PFSK-1 (cell line): ENCODE measurements at regions not wholly inside any gene's neighbourhood (a gene's known extent, or its start where the extent isn't known, plus 50 kb on each side); places are given as distances from the start of the nearest gene placed in this dataset.

Experiments
- FOXP2 ChIP-seq: optimal IDR thresholded peaks from 2 replicates; pipeline ENCODE3; 2011; ENCODE audit warnings: borderline replicate concordance, control low read depth, inconsistent platforms; ENCODE audit not compliant: insufficient read depth; ENCODE audit errors: extremely low read length, extremely low read depth
- POLR2AphosphoS5 ChIP-seq: IDR thresholded peaks from 2 replicates; pipeline ENCODE4 v1.6.1; 2012; ENCODE audit warnings: low read depth, mild to moderate bottlenecking, control low read depth, low read length, moderate library complexity
- REST ChIP-seq, 2 experiments: IDR thresholded peaks; 2 replicates each; pipeline versions ENCODE4 v1.6.1 to v1.8.0; 2011 to 2012; ENCODE audit warnings: low read depth in 2 of 2, low read length in 2 of 2, control low read depth in 1 of 2, inconsistent platforms in 1 of 2, mild to moderate bottlenecking in 1 of 2, moderate library complexity in 1 of 2; ENCODE audit not compliant: insufficient read depth in 1 of 2
- SIN3A ChIP-seq: IDR thresholded peaks from 2 replicates; pipeline ENCODE4 v1.6.1; 2012; ENCODE audit warnings: mild to moderate bottlenecking, low read length, moderate library complexity, borderline replicate concordance; ENCODE audit not compliant: insufficient read depth
- TAF1 ChIP-seq: IDR thresholded peaks from 2 replicates; pipeline ENCODE4 v1.6.1; 2012; ENCODE audit warnings: low read length, control low read depth, borderline replicate concordance; ENCODE audit not compliant: insufficient read depth

- TF ChIP-seq POLR2AphosphoS5 (no peak), SIN3A (no peak), FOXP2 (no peak), TAF1 (no peak), REST (IDR thresholded peaks at IDR 0.05; ENCODE audit: insufficient read depth in 1 of 2, low read depth in 2 of 2, low read length in 2 of 2) (no peak)
These were observed 402.0 kb upstream of the ACVR2A start for GRCh38 chr2:147442816-147443215.

GRCh38 chr2:147441182-147441581, 403.6 kb upstream of the ACVR2A start:
- TF ChIP-seq FOXP2 (no peak), REST (IDR thresholded peaks at IDR 0.05; ENCODE audit: insufficient read depth in 1 of 2, low read depth in 2 of 2, low read length in 2 of 2) (no peak), TAF1 (no peak), SIN3A (no peak), POLR2AphosphoS5 (no peak)

DNA sequence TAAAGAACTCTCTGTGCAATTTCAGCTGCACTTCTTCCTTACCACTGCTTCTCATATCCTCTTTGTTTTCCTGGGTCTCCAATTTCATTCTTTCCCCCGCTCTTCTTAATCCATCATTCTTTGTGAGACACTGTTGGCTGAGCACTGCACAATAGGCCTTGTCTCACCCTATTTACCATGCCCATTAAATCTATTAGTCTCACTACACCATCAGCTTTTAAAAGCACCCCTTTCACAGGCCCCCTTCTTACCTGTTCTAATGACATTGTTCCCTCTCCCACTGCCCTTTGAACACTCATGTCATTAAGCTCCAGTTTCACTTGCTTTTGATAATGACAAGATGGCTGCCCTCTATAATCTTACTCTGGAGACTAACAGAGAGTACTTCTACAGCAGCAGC, 404.1 kb upstream of the ACVR2A start:
- no peak for TF ChIP-seq REST (IDR thresholded peaks at IDR 0.05; ENCODE audit: insufficient read depth in 1 of 2, low read depth in 2 of 2, low read length in 2 of 2)
- TF ChIP-seq FOXP2: no peak
- TF ChIP-seq POLR2AphosphoS5: no peak
- no peak for TF ChIP-seq SIN3A
- TF ChIP-seq TAF1: no peak

GRCh38 chr2:147439986-147440385, 404.8 kb upstream of the ACVR2A start:
- TF ChIP-seq SIN3A: no peak
- TF ChIP-seq FOXP2: no peak
- no peak for TF ChIP-seq TAF1
- TF ChIP-seq POLR2AphosphoS5: no peak
- no peak for TF ChIP-seq REST (IDR thresholded peaks at IDR 0.05; ENCODE audit: insufficient read depth in 1 of 2, low read depth in 2 of 2, low read length in 2 of 2)

GRCh38 chr2:147438882-147439281, 405.9 kb upstream of the ACVR2A start:
- TF ChIP-seq FOXP2: no peak
- TF ChIP-seq REST (IDR thresholded peaks at IDR 0.05; ENCODE audit: insufficient read depth in 1 of 2, low read depth in 2 of 2, low read length in 2 of 2): no peak
- TF ChIP-seq SIN3A: no peak
- TF ChIP-seq TAF1: no peak
- no peak for TF ChIP-seq POLR2AphosphoS5
